ENCODE measurements at regions not wholly inside any gene's neighbourhood (a gene's known extent, or its start where the extent isn't known, plus 50 kb on each side); places are given as distances from the start of the nearest gene placed in this dataset.

GRCh38 chr5:158618256-158618655 lies 481.5 kb downstream of the EBF1 start:
- H3K27me3 Mint-ChIP-seq: no peaks in the 10 kb centered on the region
- no peaks in the 10 kb centered on the region for H3K36me3 Mint-ChIP-seq (ENCODE audit: low read depth)
- no peak overlapping the region for H3K27ac Mint-ChIP-seq
- H3K9me3 Mint-ChIP-seq: no peaks in the 10 kb centered on the region
- H3K4me3 Mint-ChIP-seq: no peak overlapping the region
- no peaks in the 10 kb centered on the region for H3K4me1 Mint-ChIP-seq (ENCODE audit: low read depth)

GRCh38 chr5:158616707-158617106 lies 483.0 kb downstream of the EBF1 start:
- H3K4me1 Mint-ChIP-seq (ENCODE audit: low read depth): no peaks in the 10 kb centered on the region

GRCh38 chr5:158614951-158615350 lies 484.8 kb downstream of the EBF1 start:
- Mint-ChIP-seq H3K4me3 (no peak overlapping the region), H3K36me3 (ENCODE audit: low read depth) (no peaks in the 10 kb centered on the region), H3K27me3 (no peaks in the 10 kb centered on the region), H3K9me3 (no peaks in the 10 kb centered on the region), H3K27ac (no peak overlapping the region), H3K4me1 (ENCODE audit: low read depth) (no peaks in the 10 kb centered on the region)

More at GRCh38 chr5:158616707-158617106, 483.0 kb downstream of the EBF1 start:
- Mint-ChIP-seq H3K36me3 (ENCODE audit: low read depth) (no peaks in the 10 kb centered on the region), H3K27me3 (no peaks in the 10 kb centered on the region), H3K27ac (no peak overlapping the region), H3K9me3 (no peaks in the 10 kb centered on the region), H3K4me3 (no peak overlapping the region)

GRCh38 chr5:158611581-158611980 lies 488.1 kb downstream of the EBF1 start:
- H3K27me3 Mint-ChIP-seq: no peaks in the 10 kb centered on the region
- no peak overlapping the region for H3K27ac Mint-ChIP-seq
- H3K9me3 Mint-ChIP-seq: no peaks in the 10 kb centered on the region
- H3K36me3 Mint-ChIP-seq (ENCODE audit: low read depth): no peaks in the 10 kb centered on the region
- H3K4me1 Mint-ChIP-seq (ENCODE audit: low read depth): no peaks in the 10 kb centered on the region
- H3K4me3 Mint-ChIP-seq: no peak overlapping the region

- Mint-ChIP-seq H3K27me3 (no peaks in the 10 kb centered on the region), H3K9me3 (no peaks in the 10 kb centered on the region), H3K4me3 (no peak overlapping the region), H3K27ac (no peak overlapping the region), H3K4me1 (ENCODE audit: low read depth) (no peaks in the 10 kb centered on the region), H3K36me3 (ENCODE audit: low read depth) (no peaks in the 10 kb centered on the region)
Observed at GRCh38 chr5:158610051-158610415, 489.7 kb downstream of the EBF1 start.

- no peaks in the 10 kb centered on the region for H3K4me1 Mint-ChIP-seq (ENCODE audit: low read depth)
- H3K27ac Mint-ChIP-seq: no peak overlapping the region
Observed at GRCh38 chr5:158609333-158610050, 490.2 kb downstream of the EBF1 start.

GRCh38 chr5:158607088-158607487 lies 492.6 kb downstream of the EBF1 start:
- no peaks in the 10 kb centered on the region for H3K27me3 Mint-ChIP-seq
- no peaks in the 10 kb centered on the region for H3K4me1 Mint-ChIP-seq (ENCODE audit: low read depth)
- no peak overlapping the region for H3K27ac Mint-ChIP-seq
- H3K9me3 Mint-ChIP-seq: no peaks in the 10 kb centered on the region
- H3K4me3 Mint-ChIP-seq: no peak overlapping the region
- no peaks in the 10 kb centered on the region for H3K36me3 Mint-ChIP-seq (ENCODE audit: low read depth)

More at GRCh38 chr5:158609333-158610050, 490.2 kb downstream of the EBF1 start:
- no peaks in the 10 kb centered on the region for H3K36me3 Mint-ChIP-seq (ENCODE audit: low read depth)
- H3K4me3 Mint-ChIP-seq: no peak overlapping the region
- H3K27me3 Mint-ChIP-seq: no peaks in the 10 kb centered on the region
- H3K9me3 Mint-ChIP-seq: no peaks in the 10 kb centered on the region

GRCh38 chr5:158606233-158606632 lies 493.5 kb downstream of the EBF1 start:
- Mint-ChIP-seq H3K4me3 (no peak overlapping the region), H3K27me3 (no peaks in the 10 kb centered on the region), H3K9me3 (no peaks in the 10 kb centered on the region), H3K36me3 (ENCODE audit: low read depth) (no peaks in the 10 kb centered on the region), H3K27ac (no peak overlapping the region), H3K4me1 (ENCODE audit: low read depth) (no peaks in the 10 kb centered on the region)

- Mint-ChIP-seq H3K27ac (no peak overlapping the region), H3K36me3 (ENCODE audit: low read depth) (no peaks in the 10 kb centered on the region), H3K4me1 (ENCODE audit: low read depth) (no peaks in the 10 kb centered on the region), H3K4me3 (no peak overlapping the region), H3K27me3 (no peaks in the 10 kb centered on the region), H3K9me3 (no peaks in the 10 kb centered on the region)
Observed at GRCh38 chr5:158602981-158603380, 496.7 kb downstream of the EBF1 start.

GRCh38 chr5:158601118-158601517 lies 498.6 kb downstream of the EBF1 start:
- H3K27me3 Mint-ChIP-seq: no peaks in the 10 kb centered on the region
- no peak overlapping the region for H3K4me3 Mint-ChIP-seq
- H3K4me1 Mint-ChIP-seq (ENCODE audit: low read depth): no peaks in the 10 kb centered on the region
- no peaks in the 10 kb centered on the region for H3K9me3 Mint-ChIP-seq
- H3K27ac Mint-ChIP-seq: no peak overlapping the region
- H3K36me3 Mint-ChIP-seq (ENCODE audit: low read depth): no peaks in the 10 kb centered on the region

- Mint-ChIP-seq H3K9me3 (no peaks in the 10 kb centered on the region), H3K27me3 (no peaks in the 10 kb centered on the region), H3K4me3 (no peak overlapping the region), H3K27ac (no peak overlapping the region), H3K36me3 (ENCODE audit: low read depth) (no peaks in the 10 kb centered on the region), H3K4me1 (ENCODE audit: low read depth) (no peaks in the 10 kb centered on the region)
Observed at GRCh38 chr5:158600679-158601078, 499.0 kb downstream of the EBF1 start.

- no peaks in the 10 kb centered on the region for H3K27me3 Mint-ChIP-seq
Observed at GRCh38 chr5:158599157-158599556, 500.6 kb downstream of the EBF1 start.

GRCh38 chr5:158594595-158595242 lies 505.0 kb downstream of the EBF1 start:
- Mint-ChIP-seq H3K27me3 (no peaks in the 10 kb centered on the region), H3K4me3 (no peak overlapping the region), H3K36me3 (ENCODE audit: low read depth) (no peaks in the 10 kb centered on the region), H3K9me3 (no peaks in the 10 kb centered on the region), H3K4me1 (ENCODE audit: low read depth) (peaks cover 3% of the 10 kb centered on the region), H3K27ac (no peak overlapping the region)

More at GRCh38 chr5:158599157-158599556, 500.6 kb downstream of the EBF1 start:
- Mint-ChIP-seq H3K9me3 (no peaks in the 10 kb centered on the region), H3K4me1 (ENCODE audit: low read depth) (no peaks in the 10 kb centered on the region), H3K36me3 (ENCODE audit: low read depth) (no peaks in the 10 kb centered on the region), H3K4me3 (no peak overlapping the region), H3K27ac (no peak overlapping the region)

- H3K27me3 Mint-ChIP-seq: no peaks in the 10 kb centered on the region
- H3K4me3 Mint-ChIP-seq: no peak overlapping the region
- H3K4me1 Mint-ChIP-seq (ENCODE audit: low read depth): peaks cover 3% of the 10 kb centered on the region
- H3K36me3 Mint-ChIP-seq (ENCODE audit: low read depth): no peaks in the 10 kb centered on the region
- no peak overlapping the region for H3K27ac Mint-ChIP-seq
- no peaks in the 10 kb centered on the region for H3K9me3 Mint-ChIP-seq
Observed at GRCh38 chr5:158593925-158594324, 505.8 kb downstream of the EBF1 start.

- Mint-ChIP-seq H3K36me3 (ENCODE audit: low read depth) (no peaks in the 10 kb centered on the region), H3K4me3 (no peak overlapping the region), H3K27me3 (no peaks in the 10 kb centered on the region), H3K9me3 (no peaks in the 10 kb centered on the region), H3K4me1 (ENCODE audit: low read depth) (peaks cover 3% of the 10 kb centered on the region), H3K27ac (no peak overlapping the region)
Observed at GRCh38 chr5:158591301-158591863, 508.3 kb downstream of the EBF1 start.

Measured in stimulated activated naive CD8-positive, alpha-beta T cell treated with anti-CD3 and anti-CD28 coated beads, Interleukin-15, Interleukin-2, amounts not matched to agents 100 ng/mL and 50 ng/mL, for 24 hours (primary cell).